ENCODE measurements at regions not wholly inside any gene's neighbourhood (a gene's known extent, or its start where the extent isn't known, plus 50 kb on each side); places are given as distances from the start of the nearest gene placed in this dataset.

DNA sequence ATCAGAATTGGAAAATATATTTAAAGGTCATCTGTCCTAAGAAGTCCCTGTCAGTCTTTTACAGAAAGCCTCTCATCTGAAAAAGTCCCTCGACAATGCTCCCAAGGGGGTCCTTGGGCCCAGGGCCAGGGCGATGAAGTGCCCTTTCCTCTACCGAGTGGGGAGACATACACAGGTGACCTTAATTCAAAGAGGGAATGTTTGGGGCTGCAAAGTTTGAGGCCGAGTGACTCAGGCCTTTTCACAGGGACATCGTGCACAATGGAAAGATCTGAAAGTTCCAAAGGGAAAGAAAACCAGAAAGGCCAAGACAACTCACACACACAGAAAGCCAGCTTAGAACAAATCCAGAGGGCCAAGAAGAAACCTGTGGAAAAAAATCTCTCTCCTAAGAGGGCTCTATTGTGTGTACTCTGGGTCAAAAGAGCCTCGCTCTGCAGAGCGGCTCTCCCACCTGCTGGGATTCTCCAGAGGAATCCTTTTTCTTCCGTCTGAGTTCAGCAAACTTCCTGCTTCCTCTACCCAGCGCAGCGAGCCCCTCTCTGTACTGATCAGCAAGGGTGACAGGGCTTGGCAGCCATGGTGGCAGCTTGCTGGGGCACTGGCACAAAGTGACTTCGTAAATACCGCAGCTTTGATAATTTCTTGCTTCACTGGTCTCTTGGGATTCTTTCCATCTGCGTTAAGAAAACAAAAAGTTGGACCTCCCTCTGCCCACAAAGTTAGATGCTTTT, 259.1 kb downstream of the OPA1 start:
- peak; percentile 76 to 89 (median 84) for DNase-seq
- 18 to 26% methylated on average over 13 of the region's 13 CpGs for WGBS, 2 donors
- intact Hi-C loops (cut with DNase I), result no loop called here
- Histone ChIP-seq H3K4me3 (no peak overlapping the region), H3K9me3 (no peaks in the 10 kb centered on the region), H3K27me3 (no peaks in the 10 kb centered on the region), H3K36me3 (replicated peaks in 1 of 2; ENCODE audit: insufficient read depth in 1 of 2, low read depth in 2 of 2) (no peaks in the 10 kb centered on the region), H3K4me1 (peaks cover 45% of the 10 kb centered on the region), H3K27ac (peak overlapping the region; percentile 82 to 88 (median 85))
- ATAC-seq, result peak; percentile 87
- TF ChIP-seq, protein P1, sequence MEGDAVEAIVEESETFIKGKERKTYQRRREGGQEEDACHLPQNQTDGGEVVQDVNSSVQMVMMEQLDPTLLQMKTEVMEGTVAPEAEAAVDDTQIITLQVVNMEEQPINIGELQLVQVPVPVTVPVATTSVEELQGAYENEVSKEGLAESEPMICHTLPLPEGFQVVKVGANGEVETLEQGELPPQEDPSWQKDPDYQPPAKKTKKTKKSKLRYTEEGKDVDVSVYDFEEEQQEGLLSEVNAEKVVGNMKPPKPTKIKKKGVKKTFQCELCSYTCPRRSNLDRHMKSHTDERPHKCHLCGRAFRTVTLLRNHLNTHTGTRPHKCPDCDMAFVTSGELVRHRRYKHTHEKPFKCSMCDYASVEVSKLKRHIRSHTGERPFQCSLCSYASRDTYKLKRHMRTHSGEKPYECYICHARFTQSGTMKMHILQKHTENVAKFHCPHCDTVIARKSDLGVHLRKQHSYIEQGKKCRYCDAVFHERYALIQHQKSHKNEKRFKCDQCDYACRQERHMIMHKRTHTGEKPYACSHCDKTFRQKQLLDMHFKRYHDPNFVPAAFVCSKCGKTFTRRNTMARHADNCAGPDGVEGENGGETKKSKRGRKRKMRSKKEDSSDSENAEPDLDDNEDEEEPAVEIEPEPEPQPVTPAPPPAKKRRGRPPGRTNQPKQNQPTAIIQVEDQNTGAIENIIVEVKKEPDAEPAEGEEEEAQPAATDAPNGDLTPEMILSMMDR (IDR thresholded peaks at IDR 0.05), result no peak
- peak in 2 of 3 donors; percentile 61 to 74 for TF ChIP-seq POLR2A (IDR thresholded peaks at IDR 0.05)

DNA sequence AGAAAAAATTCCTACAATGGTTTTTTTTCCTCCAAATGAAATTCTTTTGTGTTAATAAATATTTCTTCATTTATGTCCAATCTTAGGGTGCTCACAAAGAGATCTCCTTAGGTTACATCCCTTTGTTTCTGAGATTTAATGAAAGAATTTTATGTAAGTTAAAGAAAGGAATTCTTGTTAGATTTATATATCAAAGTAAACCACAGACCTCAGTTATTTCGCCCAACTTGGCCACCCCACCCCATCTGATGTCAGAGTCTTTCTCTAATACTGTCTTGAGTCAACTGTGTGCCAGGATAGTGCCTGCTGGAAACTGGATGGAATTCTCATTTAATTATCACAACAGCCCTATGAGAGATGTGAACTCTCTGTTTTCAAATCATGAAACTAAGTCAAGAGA, 259.9 kb downstream of the OPA1 start:
- no peaks in the 10 kb centered on the region for H3K36me3 ChIP-seq (replicated peaks in 1 of 2; ENCODE audit: insufficient read depth in 1 of 2, low read depth in 2 of 2)
- H3K4me1 ChIP-seq, result peaks cover 37% of the 10 kb centered on the region
- intact Hi-C loops (cut with DNase I), result no loop called here
- ATAC-seq (no peak), DNase-seq (no peak)
- no peaks in the 10 kb centered on the region for H3K9me3 ChIP-seq
- H3K4me3 ChIP-seq, result no peak overlapping the region
- H3K27me3 ChIP-seq, result no peaks in the 10 kb centered on the region
- 67 to 69% methylated on average over 1 of the region's 1 CpG for WGBS, 2 donors
- TF ChIP-seq POLR2A (IDR thresholded peaks at IDR 0.05), result no peak
- TF ChIP-seq, protein P1 (IDR thresholded peaks at IDR 0.05), result no peak
- peak overlapping the region in 3 of 4 donors; percentile 83 to 88 (median 87) for H3K27ac ChIP-seq

DNA sequence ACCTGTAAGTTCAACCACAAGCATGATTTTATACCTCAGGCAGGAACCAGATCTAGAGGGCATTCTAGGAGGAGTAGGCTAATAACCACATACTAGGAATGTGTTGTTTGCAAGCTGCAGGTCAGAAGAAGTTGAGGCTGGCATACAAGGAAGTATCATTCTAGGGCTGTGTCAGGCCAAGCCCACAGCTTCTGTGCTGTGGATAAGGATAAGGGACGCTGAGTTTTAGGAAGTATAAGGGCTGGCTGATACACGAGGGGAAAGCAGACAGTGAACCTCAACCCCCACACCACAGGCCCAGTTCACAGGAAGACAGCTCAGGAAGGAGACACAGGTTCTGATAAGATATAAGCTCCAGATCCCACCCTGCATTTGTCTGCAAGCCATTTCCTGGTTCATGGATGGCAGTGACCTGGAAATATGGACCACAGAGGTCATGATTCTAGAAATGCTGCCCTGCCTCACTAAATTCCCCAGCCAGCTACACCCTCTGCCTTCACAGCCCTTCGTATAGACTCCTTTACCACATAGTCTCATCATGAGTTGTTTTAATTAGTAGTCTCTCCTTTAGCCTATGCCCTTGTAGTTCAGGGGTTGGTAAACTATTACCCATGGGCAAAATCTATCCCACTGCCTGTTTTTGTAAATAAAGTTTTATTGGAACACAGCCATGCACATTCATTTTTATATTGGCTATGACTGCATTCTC, 260.7 kb downstream of the OPA1 start:
- TF ChIP-seq, protein P1 (IDR thresholded peaks at IDR 0.05), result no peak
- TF ChIP-seq POLR2A (IDR thresholded peaks at IDR 0.05), result no peak
- intact Hi-C loops (cut with DNase I), result no loop called here
- Histone ChIP-seq H3K27ac (peak overlapping the region in 3 of 4 donors; percentile 29 to 88 (median 87)), H3K36me3 (replicated peaks in 1 of 2; ENCODE audit: insufficient read depth in 1 of 2, low read depth in 2 of 2) (no peaks in the 10 kb centered on the region), H3K9me3 (no peaks in the 10 kb centered on the region), H3K4me3 (no peak overlapping the region), H3K4me1 (peaks cover 35% of the 10 kb centered on the region), H3K27me3 (no peaks in the 10 kb centered on the region)
- 35 to 63% methylated on average over 3 of the region's 3 CpGs for WGBS, 2 donors
- ATAC-seq (no peak), DNase-seq (no peak)

DNA sequence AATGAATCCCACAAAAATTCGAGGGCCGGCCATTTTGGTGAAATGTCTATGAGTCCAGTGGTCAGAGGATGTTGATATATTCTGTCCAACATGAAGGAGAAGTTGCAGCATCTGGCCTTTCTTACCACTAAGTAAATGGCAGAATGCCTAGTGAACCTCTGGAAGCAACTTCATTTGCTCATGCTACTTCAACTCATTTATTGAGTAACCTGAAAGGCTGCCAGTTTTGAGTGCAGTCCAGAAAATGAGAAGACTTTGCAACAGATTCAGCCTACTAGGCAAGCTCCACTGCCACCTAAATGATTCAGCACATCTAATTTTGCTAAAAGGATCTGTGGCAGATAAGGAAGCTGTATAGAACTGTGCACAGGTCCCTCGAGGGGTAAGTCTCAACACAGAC, 265.0 kb downstream of the OPA1 start:
- intact Hi-C loops (cut with DNase I), result no loop called here
- Histone ChIP-seq H3K36me3 (replicated peaks in 1 of 2; ENCODE audit: insufficient read depth in 1 of 2, low read depth in 2 of 2) (no peaks in the 10 kb centered on the region), H3K27ac (no peak overlapping the region), H3K27me3 (no peaks in the 10 kb centered on the region), H3K4me1 (peaks cover 10% of the 10 kb centered on the region), H3K4me3 (no peak overlapping the region), H3K9me3 (no peaks in the 10 kb centered on the region)
- WGBS, 2 donors, result 70 to 74% methylated on average over 3 of the region's 3 CpGs
- no peak for TF ChIP-seq POLR2A (IDR thresholded peaks at IDR 0.05)
- TF ChIP-seq, protein P1 (IDR thresholded peaks at IDR 0.05), result no peak
- ATAC-seq, result peak; percentile 66
- DNase-seq, result peak in 2 of 4 donors; percentile 51 to 61
